Bronchial epithelial cell (primary cell): ENCODE measurements at regions not wholly inside any gene's neighbourhood (a gene's known extent, or its start where the extent isn't known, plus 50 kb on each side); places are given as distances from the start of the nearest gene placed in this dataset.

Experiments used
- DNase-seq: peaks from one replicate; pipeline ENCODE4 v3.0.0-alpha.2; 2010; ENCODE audit warnings: low read depth
- FAIRE-seq: peaks from 2 replicates; lab custom pipeline; 2011; peaks lifted over from hg19 to GRCh38; lab: Jason Lieb, UNC
- H3K27me3 ChIP-seq: 2 replicates; pipeline ENCODE4 v1.5.1; 2011; ENCODE audit warnings: low read length; ENCODE audit not compliant: control insufficient read depth, insufficient read depth
- H3K36me3 ChIP-seq: 2 replicates; pipeline ENCODE4 v1.5.1; 2011; ENCODE audit warnings: low read length; ENCODE audit not compliant: control insufficient read depth, insufficient read depth
- H3K4me3 ChIP-seq: 2 replicates; pipeline ENCODE4 v1.5.1; 2011; ENCODE audit warnings: mild to moderate bottlenecking, low read depth, low read length, control low read depth
- TF ChIP-seq, protein P1 (sequence below): IDR thresholded peaks from 2 replicates; pipeline ENCODE4 v1.5.1; 2011; ENCODE audit warnings: mild to moderate bottlenecking, moderate library complexity, low read length, control low read depth, inconsistent platforms; ENCODE audit not compliant: insufficient read depth, severe bottlenecking

DNA sequence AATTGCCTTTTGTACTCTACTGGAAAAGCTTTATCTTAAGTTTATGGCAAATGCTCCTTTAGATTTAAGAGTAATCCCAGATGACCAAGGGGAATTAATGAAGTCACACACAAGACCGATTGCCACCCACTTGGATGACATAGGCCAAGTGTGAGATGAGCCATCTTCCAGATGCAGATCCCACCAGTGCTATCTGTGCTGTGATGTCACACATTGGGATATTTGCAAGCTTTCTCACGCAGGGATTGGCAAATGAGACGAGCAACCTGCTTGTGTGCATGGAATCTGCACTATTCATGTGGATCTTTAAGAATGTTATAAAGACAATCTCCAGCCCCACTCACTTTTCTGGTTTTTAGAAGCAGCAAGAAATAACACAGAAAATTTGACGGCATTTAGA lies 602.1 kb upstream of the TMEM132C start:
- TF ChIP-seq, protein P1, sequence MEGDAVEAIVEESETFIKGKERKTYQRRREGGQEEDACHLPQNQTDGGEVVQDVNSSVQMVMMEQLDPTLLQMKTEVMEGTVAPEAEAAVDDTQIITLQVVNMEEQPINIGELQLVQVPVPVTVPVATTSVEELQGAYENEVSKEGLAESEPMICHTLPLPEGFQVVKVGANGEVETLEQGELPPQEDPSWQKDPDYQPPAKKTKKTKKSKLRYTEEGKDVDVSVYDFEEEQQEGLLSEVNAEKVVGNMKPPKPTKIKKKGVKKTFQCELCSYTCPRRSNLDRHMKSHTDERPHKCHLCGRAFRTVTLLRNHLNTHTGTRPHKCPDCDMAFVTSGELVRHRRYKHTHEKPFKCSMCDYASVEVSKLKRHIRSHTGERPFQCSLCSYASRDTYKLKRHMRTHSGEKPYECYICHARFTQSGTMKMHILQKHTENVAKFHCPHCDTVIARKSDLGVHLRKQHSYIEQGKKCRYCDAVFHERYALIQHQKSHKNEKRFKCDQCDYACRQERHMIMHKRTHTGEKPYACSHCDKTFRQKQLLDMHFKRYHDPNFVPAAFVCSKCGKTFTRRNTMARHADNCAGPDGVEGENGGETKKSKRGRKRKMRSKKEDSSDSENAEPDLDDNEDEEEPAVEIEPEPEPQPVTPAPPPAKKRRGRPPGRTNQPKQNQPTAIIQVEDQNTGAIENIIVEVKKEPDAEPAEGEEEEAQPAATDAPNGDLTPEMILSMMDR, result no peak
- DNase-seq, result no peak
- H3K4me3 ChIP-seq, result no peak overlapping the region
- no peaks in the 10 kb centered on the region for H3K27me3 ChIP-seq
- no peaks in the 10 kb centered on the region for H3K36me3 ChIP-seq
- FAIRE-seq, result no peak

DNA sequence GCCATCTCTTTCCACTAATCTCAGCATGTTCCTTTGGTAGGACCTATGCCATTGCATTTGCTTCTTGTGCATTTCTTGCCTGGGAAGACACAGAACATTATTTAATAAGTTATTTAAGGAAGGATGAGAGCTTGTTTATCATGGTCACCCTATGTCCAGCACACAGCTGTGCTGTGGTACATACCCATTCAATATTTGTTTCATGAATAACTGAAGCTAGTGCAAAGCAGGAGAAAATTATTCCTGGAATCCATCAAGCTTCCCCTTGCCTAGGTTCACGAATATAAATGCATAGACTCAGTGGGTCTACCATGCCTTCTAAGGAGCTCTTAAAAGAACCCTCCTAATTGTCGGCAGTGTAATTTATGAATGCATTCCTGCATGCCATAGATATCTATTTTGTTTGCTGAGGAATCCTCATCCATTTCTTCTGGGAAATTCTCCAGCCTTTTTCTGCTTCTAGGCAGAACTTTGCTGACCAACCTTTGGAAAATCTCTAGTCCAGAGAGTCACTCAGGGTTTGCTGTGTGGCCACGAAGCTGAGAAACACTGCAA lies 599.8 kb upstream of the TMEM132C start:
- Histone ChIP-seq H3K27me3 (no peaks in the 10 kb centered on the region), H3K36me3 (no peaks in the 10 kb centered on the region), H3K4me3 (no peak overlapping the region)
- DNase-seq, result no peak
- TF ChIP-seq, protein P1, result no peak
- no peak for FAIRE-seq

DNA sequence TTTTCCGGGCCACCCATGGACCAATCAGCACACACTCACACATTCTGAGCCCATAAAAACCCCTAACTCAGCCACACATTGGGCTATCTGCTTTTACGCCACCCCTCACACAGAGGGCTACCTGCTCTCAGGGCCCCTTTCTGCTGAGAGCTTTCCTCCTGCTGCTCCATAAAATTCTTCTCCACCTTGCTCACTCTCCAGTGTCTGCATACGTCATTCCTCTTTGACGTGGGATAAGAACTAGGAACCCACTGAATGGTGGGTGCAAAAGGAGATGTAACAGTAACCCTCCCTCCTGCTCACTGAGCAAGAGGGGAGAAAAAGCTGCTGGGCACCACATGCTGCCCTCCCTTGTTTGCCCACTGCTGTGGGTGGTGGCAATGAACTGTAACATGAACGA lies 596.7 kb upstream of the TMEM132C start:
- no peak for DNase-seq
- FAIRE-seq, result no peak
- no peaks in the 10 kb centered on the region for H3K36me3 ChIP-seq
- TF ChIP-seq, protein P1, result no peak
- no peak overlapping the region for H3K4me3 ChIP-seq
- no peaks in the 10 kb centered on the region for H3K27me3 ChIP-seq

DNA sequence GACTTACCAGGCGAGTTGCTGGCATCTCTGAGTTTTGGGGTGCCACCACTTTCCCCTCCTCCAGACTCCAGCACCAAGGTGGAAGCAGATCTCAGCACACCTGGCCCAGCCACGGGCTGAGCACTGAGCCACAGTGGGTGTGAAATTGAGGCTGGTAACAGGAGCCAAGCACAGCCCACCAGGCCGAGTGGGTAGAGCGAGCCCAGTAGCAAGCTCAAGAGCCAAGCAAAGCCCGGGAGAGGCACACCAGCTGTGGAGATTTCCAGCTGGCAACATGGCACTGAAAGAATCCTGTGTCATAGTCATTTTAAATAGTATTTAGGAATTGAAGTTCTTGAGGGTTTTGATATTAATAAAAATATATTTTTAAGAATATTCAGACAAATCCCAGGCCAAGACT lies 596.2 kb upstream of the TMEM132C start:
- H3K27me3 ChIP-seq, result no peaks in the 10 kb centered on the region
- FAIRE-seq (no peak), DNase-seq (no peak)
- H3K4me3 ChIP-seq, result no peak overlapping the region
- TF ChIP-seq, protein P1, result no peak
- H3K36me3 ChIP-seq, result no peaks in the 10 kb centered on the region

DNA sequence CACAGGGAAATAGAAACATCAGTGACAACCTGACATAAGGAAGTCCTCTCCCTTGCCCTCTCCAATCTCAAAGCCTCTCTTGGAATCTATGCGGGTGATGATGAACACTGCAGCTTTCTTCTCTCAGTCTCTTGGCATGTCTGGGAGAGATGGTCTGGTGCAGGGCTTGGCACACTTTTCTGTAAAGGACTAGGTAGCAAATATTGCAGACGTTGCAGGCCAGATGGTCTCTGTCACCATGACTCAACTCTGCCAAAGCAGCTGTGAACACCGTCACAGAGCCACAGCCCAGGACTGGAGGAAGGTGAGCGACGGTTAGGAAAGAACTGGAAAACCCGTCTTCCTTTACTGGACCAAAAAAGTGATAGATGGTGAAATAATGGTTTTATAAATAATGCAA lies 591.0 kb upstream of the TMEM132C start:
- DNase-seq (no peak), FAIRE-seq (no peak)
- TF ChIP-seq, protein P1, result no peak
- no peak overlapping the region for H3K4me3 ChIP-seq
- H3K36me3 ChIP-seq, result no peaks in the 10 kb centered on the region
- no peaks in the 10 kb centered on the region for H3K27me3 ChIP-seq

DNA sequence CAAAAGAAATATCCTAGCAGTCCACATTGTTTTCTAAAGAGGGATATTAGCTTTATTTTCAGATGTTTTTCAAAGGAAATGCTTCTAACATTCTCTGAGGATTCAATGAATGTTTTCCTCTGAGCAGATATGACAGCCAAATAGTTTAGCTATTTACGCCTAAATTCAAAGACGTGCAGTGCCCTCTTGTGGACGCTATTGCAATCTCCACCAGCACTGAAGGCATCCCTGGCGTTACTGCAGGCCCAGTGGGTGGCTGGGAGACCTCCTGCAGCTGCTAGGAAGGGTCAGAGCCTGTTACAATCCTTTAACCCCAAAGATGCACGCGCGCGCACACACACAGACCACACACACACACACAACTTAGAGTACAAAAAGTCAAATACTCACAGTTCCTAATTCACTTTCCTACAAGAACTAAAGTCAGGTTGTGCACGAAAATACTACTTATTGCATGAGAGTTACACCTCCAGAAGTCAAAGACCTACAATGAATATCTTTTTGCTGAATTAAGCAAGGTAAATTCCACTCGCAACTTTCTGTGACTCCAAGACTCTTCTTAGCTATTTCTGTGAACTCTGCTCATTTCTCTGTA lies 589.3 kb upstream of the TMEM132C start:
- Histone ChIP-seq H3K4me3 (no peak overlapping the region), H3K27me3 (no peaks in the 10 kb centered on the region), H3K36me3 (no peaks in the 10 kb centered on the region)
- no peak for FAIRE-seq
- peak; percentile 37 for DNase-seq
- TF ChIP-seq, protein P1, result peak; percentile 48
